ENCODE measurements at regions not wholly inside any gene's neighbourhood (a gene's known extent, or its start where the extent isn't known, plus 50 kb on each side); places are given as distances from the start of the nearest gene placed in this dataset.

DNA sequence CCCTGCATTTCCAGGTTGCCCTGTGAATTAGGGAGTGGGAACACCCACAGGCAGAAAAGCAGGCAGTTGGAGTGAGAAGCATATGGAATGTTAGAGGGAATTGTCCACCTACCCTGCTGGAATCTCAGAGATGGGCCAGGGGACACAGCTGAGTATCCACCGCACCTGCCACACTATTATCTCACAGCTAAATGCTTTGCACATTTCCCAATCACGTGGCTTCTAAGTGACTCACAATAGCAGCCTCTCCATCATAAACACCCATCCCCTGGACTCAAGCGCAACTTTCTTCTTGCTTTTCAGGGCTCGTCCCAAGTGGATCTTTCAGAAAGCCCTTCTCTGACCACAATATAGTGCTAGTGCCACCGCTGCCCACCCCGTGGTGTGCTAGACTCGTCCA is 389.0 kb upstream of the LMCD1 start:
- TF ChIP-seq, protein P1, sequence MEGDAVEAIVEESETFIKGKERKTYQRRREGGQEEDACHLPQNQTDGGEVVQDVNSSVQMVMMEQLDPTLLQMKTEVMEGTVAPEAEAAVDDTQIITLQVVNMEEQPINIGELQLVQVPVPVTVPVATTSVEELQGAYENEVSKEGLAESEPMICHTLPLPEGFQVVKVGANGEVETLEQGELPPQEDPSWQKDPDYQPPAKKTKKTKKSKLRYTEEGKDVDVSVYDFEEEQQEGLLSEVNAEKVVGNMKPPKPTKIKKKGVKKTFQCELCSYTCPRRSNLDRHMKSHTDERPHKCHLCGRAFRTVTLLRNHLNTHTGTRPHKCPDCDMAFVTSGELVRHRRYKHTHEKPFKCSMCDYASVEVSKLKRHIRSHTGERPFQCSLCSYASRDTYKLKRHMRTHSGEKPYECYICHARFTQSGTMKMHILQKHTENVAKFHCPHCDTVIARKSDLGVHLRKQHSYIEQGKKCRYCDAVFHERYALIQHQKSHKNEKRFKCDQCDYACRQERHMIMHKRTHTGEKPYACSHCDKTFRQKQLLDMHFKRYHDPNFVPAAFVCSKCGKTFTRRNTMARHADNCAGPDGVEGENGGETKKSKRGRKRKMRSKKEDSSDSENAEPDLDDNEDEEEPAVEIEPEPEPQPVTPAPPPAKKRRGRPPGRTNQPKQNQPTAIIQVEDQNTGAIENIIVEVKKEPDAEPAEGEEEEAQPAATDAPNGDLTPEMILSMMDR (IDR thresholded peaks at IDR 0.05; ENCODE audit: partially characterized antibody, unreplicated experiment): no peak
- Mint-ChIP-seq H3K4me1 (ENCODE audit: low read depth, unreplicated experiment) (no peaks in the 10 kb centered on the region), H3K4me3 (ENCODE audit: unreplicated experiment) (no peak overlapping the region), H3K36me3 (ENCODE audit: unreplicated experiment) (no peaks in the 10 kb centered on the region), H3K9me3 (ENCODE audit: unreplicated experiment) (no peaks in the 10 kb centered on the region), H3K27ac (ENCODE audit: unreplicated experiment) (no peak overlapping the region), H3K27me3 (ENCODE audit: unreplicated experiment) (no peaks in the 10 kb centered on the region)
- no peak for DNase-seq

DNA sequence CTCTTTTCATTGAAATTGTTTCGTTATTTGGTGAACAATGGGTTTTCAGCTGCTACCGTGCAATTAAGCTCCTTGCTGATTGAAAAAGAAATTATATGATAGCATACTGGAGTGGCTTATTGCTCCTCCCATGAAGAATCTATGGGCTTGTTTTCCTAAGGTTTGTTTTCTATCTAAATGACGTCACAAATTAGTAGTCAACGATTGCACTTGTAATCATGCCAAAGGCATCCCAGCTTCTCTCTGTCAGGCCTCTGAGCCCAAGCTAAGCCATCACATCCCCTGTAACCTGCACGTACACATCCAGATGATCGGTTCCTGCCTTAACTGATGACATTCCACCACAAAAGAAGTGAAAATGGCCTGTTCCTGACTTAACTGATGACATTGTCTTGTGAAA is 388.0 kb upstream of the LMCD1 start:
- H3K9me3 Mint-ChIP-seq (ENCODE audit: unreplicated experiment): no peaks in the 10 kb centered on the region
- no peak overlapping the region for H3K27ac Mint-ChIP-seq (ENCODE audit: unreplicated experiment)
- H3K4me3 Mint-ChIP-seq (ENCODE audit: unreplicated experiment): no peak overlapping the region
- H3K4me1 Mint-ChIP-seq (ENCODE audit: low read depth, unreplicated experiment): no peaks in the 10 kb centered on the region
- no peaks in the 10 kb centered on the region for H3K27me3 Mint-ChIP-seq (ENCODE audit: unreplicated experiment)
- DNase-seq: no peak
- H3K36me3 Mint-ChIP-seq (ENCODE audit: unreplicated experiment): no peaks in the 10 kb centered on the region
- TF ChIP-seq, protein P1 (IDR thresholded peaks at IDR 0.05; ENCODE audit: partially characterized antibody, unreplicated experiment): no peak

DNA sequence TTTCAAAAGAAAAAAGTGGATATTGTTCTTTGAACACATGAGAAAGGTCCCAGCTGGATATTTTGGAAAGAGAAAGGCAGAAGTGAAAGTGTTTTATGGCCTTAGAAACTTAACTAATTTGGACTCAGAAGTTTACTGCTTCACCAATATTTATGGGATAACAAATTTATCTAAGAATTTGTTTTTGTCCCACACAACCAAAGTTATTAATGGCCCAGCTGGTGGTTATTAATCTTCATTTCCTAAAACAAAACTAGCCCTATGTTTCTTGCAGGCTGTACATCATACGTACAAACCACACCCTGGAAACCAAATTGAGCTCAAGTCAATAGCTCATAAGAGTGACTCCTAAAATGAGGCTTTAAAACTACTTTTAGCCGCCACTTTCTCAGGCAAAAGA is 372.9 kb upstream of the LMCD1 start:
- Mint-ChIP-seq H3K27me3 (ENCODE audit: unreplicated experiment) (no peaks in the 10 kb centered on the region), H3K27ac (ENCODE audit: unreplicated experiment) (no peak overlapping the region), H3K36me3 (ENCODE audit: unreplicated experiment) (no peaks in the 10 kb centered on the region), H3K4me3 (ENCODE audit: unreplicated experiment) (no peak overlapping the region), H3K4me1 (ENCODE audit: low read depth, unreplicated experiment) (no peaks in the 10 kb centered on the region), H3K9me3 (ENCODE audit: unreplicated experiment) (no peaks in the 10 kb centered on the region)
- no peak for DNase-seq
- TF ChIP-seq, protein P1 (IDR thresholded peaks at IDR 0.05; ENCODE audit: partially characterized antibody, unreplicated experiment): no peak

DNA sequence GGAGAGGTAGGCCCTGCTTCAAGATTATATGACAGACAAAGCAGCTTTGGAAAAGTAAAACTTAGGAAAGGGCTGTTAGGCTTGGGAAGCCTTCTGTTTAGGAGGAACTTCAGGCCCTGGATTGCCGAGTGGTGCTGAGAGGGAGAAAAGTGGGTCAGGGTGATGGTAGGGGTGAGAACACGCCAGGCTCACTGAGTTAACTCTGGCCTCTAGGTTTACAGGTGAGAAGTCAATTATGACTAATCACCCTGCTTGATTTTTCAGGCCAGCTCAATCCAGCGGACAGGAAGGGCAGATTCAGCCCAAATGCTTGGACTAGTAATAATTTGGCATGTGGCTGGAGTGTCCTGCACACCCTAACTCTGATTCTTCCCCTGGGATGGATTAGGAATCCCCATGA is 365.1 kb upstream of the LMCD1 start:
- no peak overlapping the region for H3K27ac Mint-ChIP-seq (ENCODE audit: unreplicated experiment)

DNA sequence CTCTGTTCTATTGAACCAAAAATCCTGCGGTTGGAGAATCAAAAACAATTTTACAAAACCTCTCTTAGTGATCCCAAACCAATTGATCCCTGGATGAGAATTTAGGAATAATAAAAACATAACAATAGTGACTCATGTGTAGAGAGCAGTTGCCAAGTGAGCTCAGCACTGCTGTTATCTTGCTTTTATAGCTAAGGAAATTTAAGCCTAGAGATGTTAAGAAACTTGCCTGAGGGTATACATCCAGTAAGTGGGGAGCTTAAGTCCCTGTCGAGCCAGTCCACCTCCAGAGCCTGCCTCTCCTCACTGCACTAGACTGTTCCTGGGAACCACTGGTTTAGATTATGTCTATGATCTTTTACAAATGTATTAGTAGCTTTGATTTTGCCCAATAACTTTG is 358.4 kb upstream of the LMCD1 start:
- H3K27ac Mint-ChIP-seq (ENCODE audit: unreplicated experiment): no peak overlapping the region
- H3K27me3 Mint-ChIP-seq (ENCODE audit: unreplicated experiment): no peaks in the 10 kb centered on the region
- DNase-seq: no peak
- no peaks in the 10 kb centered on the region for H3K4me1 Mint-ChIP-seq (ENCODE audit: low read depth, unreplicated experiment)
- no peak overlapping the region for H3K4me3 Mint-ChIP-seq (ENCODE audit: unreplicated experiment)
- TF ChIP-seq, protein P1 (IDR thresholded peaks at IDR 0.05; ENCODE audit: partially characterized antibody, unreplicated experiment): no peak
- H3K9me3 Mint-ChIP-seq (ENCODE audit: unreplicated experiment): no peaks in the 10 kb centered on the region
- H3K36me3 Mint-ChIP-seq (ENCODE audit: unreplicated experiment): no peaks in the 10 kb centered on the region

More for the DNA sequence above, 365.1 kb upstream of the LMCD1 start:
- Mint-ChIP-seq H3K27me3 (ENCODE audit: unreplicated experiment) (no peaks in the 10 kb centered on the region), H3K4me1 (ENCODE audit: low read depth, unreplicated experiment) (no peaks in the 10 kb centered on the region), H3K9me3 (ENCODE audit: unreplicated experiment) (no peaks in the 10 kb centered on the region), H3K36me3 (ENCODE audit: unreplicated experiment) (no peaks in the 10 kb centered on the region), H3K4me3 (ENCODE audit: unreplicated experiment) (no peak overlapping the region)
- no peak for DNase-seq
- TF ChIP-seq, protein P1 (IDR thresholded peaks at IDR 0.05; ENCODE audit: partially characterized antibody, unreplicated experiment): no peak
